GM18505 (cell line): ENCODE measurements at regions not wholly inside any gene's neighbourhood (a gene's known extent, or its start where the extent isn't known, plus 50 kb on each side); places are given as distances from the start of the nearest gene placed in this dataset.

Experiments used
- ATAC-seq: cut with Tn5 transposase; IDR thresholded peaks from one replicate; pipeline ENCODE4 v1.9.1; 2021; ENCODE audit not compliant: unreplicated experiment
- POLR2A ChIP-seq: IDR thresholded peaks from 4 replicates; pipeline ENCODE4 v1.6.1; 2011; ENCODE audit warnings: borderline replicate concordance; ENCODE audit not compliant: insufficient read depth, insufficient read length; ENCODE audit errors: extremely low read depth

DNA sequence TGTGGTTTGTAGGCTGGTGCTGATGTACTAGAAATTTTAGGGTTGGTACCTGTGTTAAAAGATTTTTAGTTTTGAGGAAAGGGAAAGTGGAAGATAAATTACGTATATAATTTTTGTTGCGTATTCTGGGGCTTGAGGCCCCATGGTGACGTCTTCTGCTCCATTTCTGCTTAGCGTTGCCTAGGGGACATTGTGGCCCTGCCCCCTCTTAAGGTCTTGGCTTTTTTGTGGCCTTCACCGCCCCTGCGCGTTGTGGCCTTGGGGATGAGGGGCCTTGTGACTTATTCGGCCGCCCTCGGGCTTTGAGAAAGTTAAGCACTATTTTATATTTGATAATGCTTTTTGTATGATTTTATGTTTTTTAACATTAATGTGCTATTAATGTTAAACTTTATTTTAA, 182.0 kb downstream of the KLF13 start:
- ATAC-seq = no peak
- TF ChIP-seq POLR2A = no peak

DNA sequence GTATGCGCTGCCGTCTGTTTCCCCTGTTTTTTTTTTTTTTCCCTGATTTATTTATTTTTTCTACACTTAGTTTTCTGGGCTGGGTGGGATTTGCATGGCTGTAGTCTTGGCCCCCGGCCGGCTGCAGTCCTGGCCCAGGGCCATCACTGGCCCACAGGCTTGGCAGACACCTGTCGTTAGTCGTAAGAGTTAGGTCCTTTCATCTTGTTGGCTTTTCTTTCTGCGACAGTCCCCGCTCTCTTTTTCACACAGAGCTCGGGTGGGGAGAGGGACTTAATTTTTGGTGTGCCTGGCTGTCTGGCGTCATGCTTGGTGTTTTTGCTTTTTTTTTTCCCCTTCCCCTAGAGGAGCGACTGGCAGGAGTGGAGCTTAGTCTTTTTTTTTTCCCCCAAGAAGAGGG, 183.4 kb downstream of the KLF13 start:
- no peak for TF ChIP-seq POLR2A
- ATAC-seq = no peak

DNA sequence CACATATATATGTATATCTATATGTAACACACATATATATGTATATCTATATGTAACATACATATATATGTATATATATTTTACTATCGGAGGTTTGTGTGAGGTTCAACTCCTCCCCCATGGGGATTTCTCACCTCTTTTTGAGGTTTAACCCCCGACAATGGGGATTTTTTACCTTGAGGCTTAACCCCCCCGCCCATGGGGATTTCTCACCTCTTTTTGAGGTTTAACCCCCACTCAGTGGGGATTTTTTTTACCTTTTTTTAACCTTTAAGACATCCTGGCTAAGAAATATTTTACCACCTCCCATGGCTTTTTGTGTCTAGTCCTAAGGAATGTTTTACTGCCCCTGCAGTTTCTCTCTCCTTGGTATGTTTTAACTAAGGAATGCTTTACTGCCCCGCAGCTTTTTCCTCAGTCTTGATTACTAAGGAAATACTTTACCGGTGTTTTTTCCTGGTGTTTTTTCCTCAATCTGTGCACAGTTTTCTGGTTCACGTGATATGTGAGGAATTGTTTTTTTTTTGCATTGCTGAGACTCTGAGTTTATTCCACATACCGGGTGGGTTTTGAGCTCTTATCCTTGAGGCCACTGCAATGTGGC, 185.2 kb downstream of the KLF13 start:
- TF ChIP-seq POLR2A = no peak
- ATAC-seq = no peak

DNA sequence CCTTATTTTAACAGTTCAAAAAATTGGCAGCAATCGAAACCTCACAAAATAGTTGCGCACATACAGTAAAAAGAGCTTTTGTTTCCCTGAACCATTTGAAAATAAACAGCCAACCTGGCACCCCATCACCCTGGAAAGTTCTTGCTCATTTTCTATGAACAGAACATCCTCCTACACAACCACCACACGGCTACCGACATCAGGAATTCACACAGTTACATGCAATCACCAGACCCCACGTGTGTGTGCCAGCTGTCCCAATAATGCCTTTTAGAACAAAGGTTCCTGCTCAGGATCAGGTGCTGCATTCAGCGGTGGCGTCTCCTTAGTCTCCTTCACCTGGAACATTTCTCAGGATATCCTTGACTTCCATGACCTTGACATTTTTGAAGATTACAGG, 186.5 kb downstream of the KLF13 start:
- ATAC-seq = no peak
- TF ChIP-seq POLR2A = no peak

DNA sequence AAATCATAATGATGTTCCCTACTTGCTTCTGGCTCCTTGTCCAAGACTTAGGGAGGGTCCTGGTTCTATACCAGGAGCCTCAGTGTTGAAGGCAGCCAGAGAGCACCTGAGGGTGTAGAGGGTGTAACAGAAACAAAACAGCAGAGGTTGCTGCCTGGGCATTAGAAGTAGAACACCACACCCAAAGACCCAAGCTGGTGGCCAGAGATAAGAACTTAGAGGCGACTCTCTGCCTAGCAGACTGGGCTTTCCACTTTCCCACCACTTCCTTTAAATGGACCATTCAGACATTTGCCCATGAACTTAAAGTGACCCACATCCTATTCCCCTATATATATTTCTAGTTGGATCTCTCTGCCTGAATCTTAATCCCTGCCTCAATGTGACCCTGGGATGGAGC, 189.8 kb downstream of the KLF13 start:
- no peak for ATAC-seq
- no peak for TF ChIP-seq POLR2A

DNA sequence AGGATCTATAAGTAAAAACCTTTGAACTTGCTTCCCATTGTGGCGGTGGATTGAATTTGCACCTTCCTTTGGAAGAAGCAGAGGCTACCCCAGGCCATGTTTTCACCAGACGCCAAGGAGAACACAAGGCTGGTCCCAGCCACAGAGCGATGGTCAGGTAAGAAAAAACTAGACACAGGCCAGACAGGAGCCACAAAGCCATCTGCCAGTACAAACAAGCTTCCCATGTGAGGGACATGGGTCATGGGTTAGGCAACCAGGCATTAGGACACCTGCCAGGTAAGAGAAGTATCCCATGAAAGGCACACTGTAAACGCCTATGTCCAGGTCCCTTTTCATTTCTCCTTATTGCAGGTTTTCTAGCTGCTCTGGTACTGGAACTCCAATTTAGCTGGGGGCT, 190.2 kb downstream of the KLF13 start:
- TF ChIP-seq POLR2A = no peak
- no peak for ATAC-seq

DNA sequence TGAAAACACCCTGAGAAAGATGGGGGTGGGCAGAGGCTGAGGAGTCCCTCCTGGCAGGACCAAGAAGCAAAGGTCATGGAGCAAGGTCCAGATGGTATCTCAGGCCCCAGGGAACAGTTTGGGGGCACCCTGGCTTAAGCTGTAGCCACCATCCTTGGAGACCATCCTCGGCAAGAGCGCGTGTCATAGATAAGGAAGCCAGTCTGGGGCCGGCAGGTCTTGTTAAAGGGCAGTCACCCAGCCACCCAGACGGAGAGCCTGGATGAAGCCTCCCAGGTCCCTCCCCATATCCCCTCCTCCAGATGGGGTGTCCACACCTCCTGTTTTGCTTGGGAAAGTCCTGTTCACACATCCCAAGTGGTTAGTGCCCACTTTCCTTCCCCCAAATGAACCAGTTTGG, 191.1 kb downstream of the KLF13 start:
- ATAC-seq = no peak
- no peak for TF ChIP-seq POLR2A

DNA sequence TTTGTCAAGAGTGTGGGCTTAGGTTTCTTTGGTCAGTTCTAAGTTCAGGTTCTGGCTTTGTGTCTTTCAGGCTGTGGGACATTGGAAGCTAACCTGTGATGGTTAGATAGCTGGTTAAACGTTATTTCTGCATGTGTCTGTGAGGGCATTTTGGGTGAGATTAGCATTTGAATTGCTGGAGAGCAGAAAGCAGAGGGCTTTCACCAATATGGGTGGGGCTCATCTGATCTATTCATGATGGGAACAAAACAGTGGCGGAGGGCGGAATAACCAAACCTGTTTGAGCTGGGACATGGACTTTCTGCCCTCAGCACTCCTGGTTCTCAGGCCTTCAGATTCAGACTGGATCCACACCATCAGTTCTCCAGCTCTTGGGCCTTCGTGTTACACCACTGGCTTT, 195.4 kb downstream of the KLF13 start:
- TF ChIP-seq POLR2A = no peak
- no peak for ATAC-seq

DNA sequence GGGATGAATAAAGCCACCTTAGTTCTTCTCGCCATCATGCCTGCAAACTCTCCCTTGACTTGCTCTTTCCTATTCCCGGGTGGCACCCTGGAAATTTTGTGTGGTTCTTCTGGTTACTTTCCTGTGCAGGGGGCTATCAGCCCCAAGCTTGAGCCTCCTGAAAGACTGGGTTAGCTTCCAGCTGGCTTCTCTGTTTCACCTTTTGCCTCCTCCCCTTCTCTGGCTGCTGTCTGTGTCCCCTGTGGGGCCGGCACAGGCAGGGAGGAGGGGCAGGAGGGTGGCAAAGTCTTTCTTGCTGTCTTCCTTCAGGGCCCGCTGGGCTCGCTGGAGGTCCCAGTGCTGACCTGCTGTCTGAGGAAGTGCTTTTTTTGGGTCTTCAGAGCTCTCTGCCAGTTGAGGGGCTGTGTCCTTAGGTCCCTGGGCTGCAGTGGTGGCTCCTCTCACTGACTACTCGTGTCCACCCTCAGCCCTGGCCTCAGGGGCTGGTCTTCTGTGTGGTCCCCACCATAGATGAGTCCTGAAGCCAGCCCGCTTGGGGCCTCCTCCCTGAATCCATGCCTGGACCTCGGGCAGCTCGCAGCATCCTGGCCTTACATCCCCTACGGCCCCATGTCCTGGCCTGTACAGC, 196.5 kb downstream of the KLF13 start:
- TF ChIP-seq POLR2A = no peak
- ATAC-seq = no peak

DNA sequence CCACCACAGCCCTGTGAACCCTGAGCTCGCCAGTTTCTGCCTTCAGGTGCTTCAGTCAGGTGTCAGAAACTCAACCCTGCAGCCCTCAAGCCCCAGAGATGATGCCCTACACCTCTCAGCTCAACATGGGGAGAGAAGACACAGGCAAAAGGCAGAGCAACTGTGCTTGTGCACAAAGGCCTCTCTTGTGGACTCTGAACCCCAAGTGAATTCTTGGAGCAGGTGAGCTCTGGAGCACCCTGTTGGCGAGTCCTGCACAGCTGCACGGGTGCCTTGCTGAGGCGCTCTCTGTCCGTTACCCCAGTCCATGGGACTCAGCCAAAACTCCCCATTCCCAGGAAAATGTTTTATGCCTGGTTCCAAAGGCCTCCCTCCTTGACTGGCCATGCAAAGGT, 197.0 kb downstream of the KLF13 start:
- ATAC-seq = no peak
- no peak for TF ChIP-seq POLR2A

DNA sequence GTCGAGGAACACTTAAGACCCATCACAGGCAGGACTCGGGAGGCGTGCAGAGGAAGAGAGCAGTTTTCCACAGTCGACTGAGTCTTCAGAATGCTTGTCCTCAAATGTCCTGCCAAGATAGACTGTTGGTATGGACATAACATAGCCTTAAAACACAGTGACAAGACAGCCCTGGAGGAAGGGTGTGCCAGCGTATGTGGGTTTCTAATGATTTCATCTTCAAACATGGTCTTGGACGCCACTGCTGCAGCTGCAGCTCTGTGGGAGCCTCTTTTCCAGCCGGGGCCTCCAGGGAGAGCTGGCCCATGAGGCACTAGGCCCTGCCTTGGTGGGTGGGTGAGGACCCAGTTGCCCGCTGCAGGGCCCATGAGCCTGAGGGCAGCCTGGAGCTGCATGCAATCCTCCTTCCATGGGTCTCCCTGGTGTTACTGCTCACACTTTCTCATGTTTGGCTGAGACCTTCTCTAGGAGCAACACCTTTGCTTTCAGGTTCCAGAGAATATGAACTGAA, 198.6 kb downstream of the KLF13 start:
- no peak for ATAC-seq
- TF ChIP-seq POLR2A = no peak

DNA sequence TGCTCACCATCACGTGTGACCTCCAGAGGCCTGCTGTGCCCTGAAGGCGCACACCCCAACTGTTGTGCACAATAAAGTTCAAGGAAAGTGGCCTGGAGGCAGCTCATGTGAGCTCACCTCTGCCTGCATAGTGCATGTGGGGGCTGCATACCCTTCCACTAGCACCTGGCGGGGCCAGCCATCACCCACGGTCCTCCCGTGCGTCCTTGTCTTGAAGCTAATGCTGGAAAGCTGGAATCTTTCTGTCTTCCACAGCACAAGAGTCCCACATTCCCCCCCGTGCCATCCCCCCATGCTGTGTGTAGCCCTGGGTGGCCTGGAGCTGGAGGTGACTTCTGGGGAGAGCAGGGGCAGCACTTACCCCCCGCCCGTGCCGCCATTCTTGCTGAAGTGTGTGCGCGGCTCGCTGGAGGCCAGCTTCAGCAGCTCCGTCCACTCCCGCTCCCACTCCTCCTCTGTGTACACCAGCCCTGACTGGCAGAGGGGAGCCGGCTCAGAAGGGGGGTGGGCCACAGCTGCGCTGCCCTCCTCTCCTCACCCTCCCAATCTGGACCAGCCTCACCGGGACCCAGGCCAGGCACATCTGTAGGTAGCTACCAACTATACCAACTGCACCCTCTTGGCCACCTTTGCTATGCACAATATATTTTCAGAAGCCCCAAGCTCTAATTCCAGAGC, 199.5 kb downstream of the KLF13 start:
- no peak for TF ChIP-seq POLR2A
- ATAC-seq = no peak

DNA sequence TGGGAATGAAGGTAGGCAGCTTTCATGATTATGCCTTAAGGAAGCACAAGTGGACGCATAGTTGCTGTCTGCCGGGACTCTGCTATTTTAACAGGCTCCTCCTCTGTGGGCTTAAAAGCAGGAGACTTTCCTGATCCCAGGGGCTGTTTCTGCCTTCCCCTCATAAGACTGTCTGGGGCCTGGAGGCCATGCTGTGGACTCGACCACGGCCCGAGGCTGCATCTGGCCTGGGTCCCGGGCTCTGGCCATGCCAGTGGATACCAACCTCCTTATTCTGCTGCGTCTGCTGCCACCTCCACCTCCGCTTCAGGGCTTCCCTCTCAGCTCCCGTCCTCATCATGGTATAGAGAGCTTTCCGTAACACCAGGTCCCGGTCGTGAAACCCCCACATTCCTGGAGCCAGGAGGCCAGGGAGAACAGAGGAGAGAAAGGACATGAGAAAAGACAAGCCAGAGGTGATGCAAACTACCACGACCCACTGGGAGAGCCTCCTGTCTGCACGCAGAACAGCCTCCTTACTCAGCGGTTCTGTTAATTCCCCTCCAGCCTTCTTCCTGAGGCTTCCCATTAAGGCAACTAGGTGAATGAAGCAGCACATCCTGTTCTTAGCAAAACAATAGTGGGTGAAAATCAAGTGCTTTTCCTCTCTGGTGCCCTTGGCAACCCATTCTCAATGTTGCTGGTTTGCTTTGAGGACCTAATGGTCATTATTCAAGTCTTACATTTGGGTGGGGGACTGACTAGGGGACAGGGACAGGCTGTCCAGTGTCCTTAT, 200.5 kb downstream of the KLF13 start:
- no peak for ATAC-seq
- TF ChIP-seq POLR2A = no peak

DNA sequence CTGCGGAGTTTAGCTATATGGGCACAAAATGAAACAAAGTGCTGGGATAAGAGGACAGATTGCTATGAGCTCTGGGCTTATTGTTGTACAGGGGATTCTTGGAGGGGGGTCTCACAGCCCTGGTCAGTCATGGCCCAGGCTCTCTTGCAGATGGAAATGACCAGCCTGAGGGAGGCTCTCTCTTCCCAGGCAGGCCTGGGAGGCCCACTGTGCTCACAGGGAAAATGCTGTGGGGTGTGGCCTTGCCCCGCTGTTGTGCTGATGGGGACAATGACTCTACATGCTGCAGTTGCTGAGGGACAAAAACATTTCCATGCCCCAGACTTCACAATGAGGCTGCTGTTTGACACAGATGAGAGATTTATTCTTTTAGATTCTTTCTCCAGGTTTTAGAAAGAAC, 202.2 kb downstream of the KLF13 start:
- no peak for ATAC-seq

More for the DNA sequence above, 202.2 kb downstream of the KLF13 start:
- no peak for TF ChIP-seq POLR2A
